ENCODE measurements at regions not wholly inside any gene's neighbourhood (a gene's known extent, or its start where the extent isn't known, plus 50 kb on each side); places are given as distances from the start of the nearest gene placed in this dataset.

DNA sequence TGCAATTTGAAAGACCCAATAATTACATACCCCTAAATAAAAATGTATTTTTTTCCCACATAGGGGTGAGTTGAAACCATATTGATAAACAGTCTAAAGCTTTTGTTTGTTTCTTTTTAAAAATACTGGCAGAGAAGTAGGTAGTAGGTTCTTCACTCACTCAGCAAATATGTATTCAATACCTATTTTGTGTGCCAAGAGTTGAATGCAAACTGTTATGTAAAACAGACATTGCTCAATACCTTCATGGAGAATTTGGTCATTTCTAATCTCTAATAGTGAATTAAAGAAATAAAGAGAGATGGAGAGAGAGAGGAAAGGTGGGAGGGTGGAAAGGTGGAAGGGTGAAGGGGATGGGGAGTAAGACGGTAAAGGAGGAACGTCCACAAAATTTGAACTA, 589.9 kb upstream of the GNPDA2 start:
- in situ Hi-C loops (cut with MboI; ENCODE audit: low sequenced_read_pairs) = no loop called here
- no peak overlapping the region for H3K14ac ChIP-seq (replicated peaks; ENCODE audit: low read depth, low read length)
- dilution Hi-C loops (cut with HindIII; ENCODE audit: low sequenced_read_pairs, unreplicated experiment) = no loop called here
- H3K36me3 ChIP-seq (ENCODE audit: control insufficient read depth, insufficient read depth, low read length) = no peaks in the 10 kb centered on the region
- no peak overlapping the region for H3K9ac ChIP-seq (ENCODE audit: low read depth, low read length)
- no peak overlapping the region for H4K5ac ChIP-seq (ENCODE audit: low read depth, low read length)
- H3K27me3 ChIP-seq (ENCODE audit: control insufficient read depth, insufficient read depth, low read length) = no peaks in the 10 kb centered on the region
- H3K27ac ChIP-seq (ENCODE audit: insufficient read depth, low read length) = no peak overlapping the region
- no peak overlapping the region for H2AK5ac ChIP-seq (ENCODE audit: low read depth, low read length)
- H3K9me3 ChIP-seq (ENCODE audit: control insufficient read depth, insufficient read depth, low read length) = 0 out of 2 replicates have a peak, but pooled peaks cover 3% of the 10 kb centered on the region
- H2AK9ac ChIP-seq (replicated peaks; ENCODE audit: low read depth, low read length, poor library complexity) = no peak overlapping the region
- DNase-seq (no peak), ATAC-seq (ENCODE audit: low read depth) (no peak)
- H2AFZ ChIP-seq (replicated peaks; ENCODE audit: low read length, poor library complexity) = no peak overlapping the region
- H4K20me1 ChIP-seq (ENCODE audit: insufficient read depth, low read length) = no peaks in the 10 kb centered on the region
- WGBS, 2 experiments (ENCODE audit: extremely low coverage in 2 of 2, insufficient read length in 1 of 2) = 100% methylated on average over 1 of the region's 2 CpGs; no CpG with 5 or more reads in 1 of the 2 experiments
- no peak overlapping the region for H2BK120ac ChIP-seq (ENCODE audit: low read depth, low read length)
- BruUV-seq (replicated peaks) = no TSS peak
- H3K4me1 ChIP-seq (ENCODE audit: control insufficient read depth, insufficient read depth, low read length) = no peaks in the 10 kb centered on the region
- intact Hi-C loops (cut with micrococcal nuclease) = no loop called here
- CTCF ChIA-PET = no interaction called here
- no peaks in the 10 kb centered on the region for H3K9me1 ChIP-seq (ENCODE audit: insufficient read depth, low read length)
- H2BK15ac ChIP-seq (ENCODE audit: low read depth, low read length) = no peak overlapping the region
- no peak overlapping the region for H4K8ac ChIP-seq (ENCODE audit: low read depth in 2 of 2, low read length in 2 of 2)
- no peaks in the 10 kb centered on the region for H3K79me1 ChIP-seq (ENCODE audit: low read depth in 1 of 2, low read length in 2 of 2)
- H3K18ac ChIP-seq (ENCODE audit: low read depth, low read length) = no peak overlapping the region
- no peak overlapping the region for H2BK5ac ChIP-seq (ENCODE audit: low read depth, low read length, poor library complexity, severe bottlenecking)
- no peak overlapping the region for H3K4ac ChIP-seq (ENCODE audit: low read depth, low read length)
- no peak overlapping the region for H3K23ac ChIP-seq (ENCODE audit: low read depth, low read length)
- H4K91ac ChIP-seq (ENCODE audit: insufficient read depth, low read depth, low read length) = no peak overlapping the region
- H3K4me3 ChIP-seq (ENCODE audit: insufficient read depth, low read depth, low read length) = no peak overlapping the region
- POLR2A ChIA-PET (ENCODE audit: unreplicated experiment) = no interaction called here
- no peak overlapping the region for H3K56ac ChIP-seq (ENCODE audit: extremely low read depth, insufficient read depth, low read length)
- no peak for TF ChIP-seq CTCF (conservative IDR thresholded peaks at IDR 0.05; ENCODE audit: low read depth, low read length)
- no peak overlapping the region for H3K4me2 ChIP-seq (ENCODE audit: low read depth, low read length)
- no peak overlapping the region for H2BK20ac ChIP-seq (ENCODE audit: low read depth, low read length)

All from IMR-90 (cell line).